Mesodermal cell (in vitro differentiated cells): ENCODE measurements at regions not wholly inside any gene's neighbourhood (a gene's known extent, or its start where the extent isn't known, plus 50 kb on each side); places are given as distances from the start of the nearest gene placed in this dataset.
"Not testable (repeated sequence)": the region's sequence is repeated elsewhere in the genome, so short reads cannot be mapped to it uniquely, and the experiment has no call there.

Source experiments
- H3K27ac ChIP-seq: 2 replicates; pipeline ENCODE4 v1.7.0; 2013; ENCODE audit warnings: mild to moderate bottlenecking, low read depth, low read length, moderate library complexity; ENCODE audit not compliant: severe bottlenecking
- H3K36me3 ChIP-seq: 2 replicates; pipeline ENCODE4 v1.7.1; 2013; ENCODE audit warnings: mild to moderate bottlenecking, low read length, moderate library complexity; ENCODE audit not compliant: control insufficient read depth, insufficient read depth
- H3K4me1 ChIP-seq: one replicate; pipeline ENCODE4 v1.7.1; 2013; ENCODE audit warnings: mild to moderate bottlenecking, low read length; ENCODE audit not compliant: insufficient read depth, control insufficient read depth, poor library complexity, severe bottlenecking
- H3K4me3 ChIP-seq: 2 replicates; pipeline ENCODE4 v1.7.0; 2013; ENCODE audit warnings: low read length, control low read depth, mild to moderate bottlenecking; ENCODE audit not compliant: insufficient read depth, poor library complexity, severe bottlenecking; ENCODE audit errors: extremely low read depth
- H3K9me3 ChIP-seq: 2 replicates; pipeline ENCODE4 v1.7.1; 2013; ENCODE audit warnings: mild to moderate bottlenecking, low read length, moderate library complexity; ENCODE audit not compliant: control insufficient read depth
- WGBS, 2 experiments: methylation state at CpG; one replicate each; pipeline ENCODE4 v1.1.5; 2013; ENCODE audit warnings: missing lambda C conversion rate in 2 of 2; ENCODE audit not compliant: insufficient coverage in 2 of 2; 5-methylcytosine and 5-hydroxymethylcytosine counted together

GRCh38 chr1:101450691-101451090 is 213.9 kb downstream of the S1PR1 start:
- H3K4me1 ChIP-seq, H3K9me3 ChIP-seq, H3K27ac ChIP-seq, H3K36me3 ChIP-seq, H3K4me3 ChIP-seq: not testable (repeated sequence)
- 100% methylated on average over 1 to 2 of the region's 5 CpGs for WGBS, 2 experiments

- Histone ChIP-seq H3K27ac (no peak overlapping the region), H3K4me1 (no peaks in the 10 kb centered on the region), H3K4me3 (no peak overlapping the region), H3K9me3 (no peaks in the 10 kb centered on the region), H3K36me3 (no peaks in the 10 kb centered on the region)
- WGBS, 2 experiments = 83 to 88% methylated on average over 2 of the region's 6 CpGs
Observed at GRCh38 chr1:101451888-101452287, 215.1 kb downstream of the S1PR1 start.

GRCh38 chr1:101452825-101453224 is 216.0 kb downstream of the S1PR1 start:
- H3K36me3 ChIP-seq = no peaks in the 10 kb centered on the region
- no peaks in the 10 kb centered on the region for H3K9me3 ChIP-seq
- H3K4me1 ChIP-seq = no peaks in the 10 kb centered on the region
- H3K4me3 ChIP-seq = no peak overlapping the region
- no peak overlapping the region for H3K27ac ChIP-seq
- 91 to 95% methylated on average over 10 to 12 of the region's 12 CpGs for WGBS, 2 experiments

GRCh38 chr1:101453844-101454243 is 217.0 kb downstream of the S1PR1 start:
- WGBS, 2 experiments = 100% methylated on average over 1 of the region's 1 CpG; no CpG with 5 or more reads in 1 of the 2 experiments
- Histone ChIP-seq H3K4me1 (no peaks in the 10 kb centered on the region), H3K4me3 (no peak overlapping the region), H3K36me3 (no peaks in the 10 kb centered on the region), H3K9me3 (no peaks in the 10 kb centered on the region), H3K27ac (no peak overlapping the region)

GRCh38 chr1:101455166-101455565 is 218.3 kb downstream of the S1PR1 start:
- no peak overlapping the region for H3K4me3 ChIP-seq
- no peaks in the 10 kb centered on the region for H3K36me3 ChIP-seq
- no peak overlapping the region for H3K27ac ChIP-seq
- H3K9me3 ChIP-seq = no peaks in the 10 kb centered on the region
- H3K4me1 ChIP-seq = no peaks in the 10 kb centered on the region
- WGBS, 2 experiments = 87 to 93% methylated on average over 3 to 4 of the region's 4 CpGs

GRCh38 chr1:101460739-101461138 is 223.9 kb downstream of the S1PR1 start:
- H3K36me3 ChIP-seq = no peaks in the 10 kb centered on the region
- H3K27ac ChIP-seq = no peak overlapping the region
- no peak overlapping the region for H3K4me3 ChIP-seq
- H3K4me1 ChIP-seq = no peaks in the 10 kb centered on the region
- H3K9me3 ChIP-seq = no peaks in the 10 kb centered on the region

GRCh38 chr1:101463195-101463594 is 226.4 kb downstream of the S1PR1 start:
- H3K27ac ChIP-seq = no peak overlapping the region
- no peaks in the 10 kb centered on the region for H3K36me3 ChIP-seq
- H3K9me3 ChIP-seq = no peaks in the 10 kb centered on the region
- no peak overlapping the region for H3K4me3 ChIP-seq
- H3K4me1 ChIP-seq = no peaks in the 10 kb centered on the region
- WGBS, 2 experiments = 75 to 80% methylated on average over 1 of the region's 1 CpG

- H3K9me3 ChIP-seq = no peaks in the 10 kb centered on the region
- 89 to 100% methylated on average over 1 to 2 of the region's 2 CpGs for WGBS, 2 experiments
- no peak overlapping the region for H3K27ac ChIP-seq
- no peaks in the 10 kb centered on the region for H3K36me3 ChIP-seq
- no peaks in the 10 kb centered on the region for H3K4me1 ChIP-seq
- no peak overlapping the region for H3K4me3 ChIP-seq
Observed at GRCh38 chr1:101465941-101466340, 229.1 kb downstream of the S1PR1 start.

- H3K4me3 ChIP-seq = no peak overlapping the region
- H3K4me1 ChIP-seq = no peaks in the 10 kb centered on the region
- no peak overlapping the region for H3K27ac ChIP-seq
- no peaks in the 10 kb centered on the region for H3K36me3 ChIP-seq
- WGBS, 2 experiments = no CpG with 5 or more reads among the region's 1 CpG
- H3K9me3 ChIP-seq = no peaks in the 10 kb centered on the region
Observed at GRCh38 chr1:101474039-101474665, 237.3 kb downstream of the S1PR1 start.

- no peaks in the 10 kb centered on the region for H3K4me1 ChIP-seq
- no peaks in the 10 kb centered on the region for H3K9me3 ChIP-seq
- H3K27ac ChIP-seq = no peak overlapping the region
- H3K36me3 ChIP-seq = no peaks in the 10 kb centered on the region
- no peak overlapping the region for H3K4me3 ChIP-seq
- WGBS, 2 experiments = no CpG with 5 or more reads among the region's 1 CpG
Observed at GRCh38 chr1:101476541-101476940, 239.7 kb downstream of the S1PR1 start.

- Histone ChIP-seq H3K4me1 (peaks cover 3% of the 10 kb centered on the region), H3K36me3 (no peaks in the 10 kb centered on the region), H3K9me3 (no peaks in the 10 kb centered on the region), H3K4me3 (no peak overlapping the region), H3K27ac (no peak overlapping the region)
Observed at GRCh38 chr1:101479945-101480344, 243.1 kb downstream of the S1PR1 start.
